Prostate gland (tissue), 2 donors: ENCODE measurements at regions not wholly inside any gene's neighbourhood (a gene's known extent, or its start where the extent isn't known, plus 50 kb on each side); places are given as distances from the start of the nearest gene placed in this dataset.

Source experiments
- DNase-seq: peaks from one replicate; pipeline ENCODE4 v3.0.0-alpha.2; 2019; ENCODE audit warnings: low spot score
- H3K27ac ChIP-seq, 2 donors: fragments of 200-600 bp; sonication (generic); 2 replicates each; pipeline ENCODE4 v1.5.1; 2017 to 2019
- H3K27me3 ChIP-seq: fragments of 200-600 bp; sonication (generic); replicated peaks from 2 replicates; pipeline ENCODE4 v1.5.1; 2019; ENCODE audit not compliant: insufficient read depth
- H3K36me3 ChIP-seq, 2 donors: fragments of 200-600 bp; sonication (generic); 1 replicate in 1 of 2; 2 replicates in 1 of 2; pipeline versions ENCODE4 v1.5.1 to v1.8.1; 2017 to 2019
- H3K4me1 ChIP-seq: fragments of 200-600 bp; sonication (generic); replicated peaks from 2 replicates; pipeline ENCODE4 v1.5.1; 2019
- H3K4me3 ChIP-seq, 2 donors: fragments of 200-600 bp; sonication (generic); 2 replicates each; pipeline ENCODE4 v1.5.1; 2017 to 2019
- H3K9me3 ChIP-seq: fragments of 200-600 bp; sonication (generic); 2 replicates; pipeline ENCODE4 v1.5.1; 2017
- CTCF ChIP-seq, 4 experiments: fragments of 200-600 bp in 2 of 4; fragments of 450-650 bp in 2 of 4; sonication (generic) in 2 of 4; IDR thresholded peaks; 1 replicate in 3 of 4; 2 replicates in 1 of 4; pipeline ENCODE4 v1.5.1; 2016 to 2019; ENCODE audit warnings: antibody characterized with exemption in 4 of 4, mild to moderate bottlenecking in 2 of 4, moderate library complexity in 2 of 4
- POLR2A ChIP-seq: fragments of 450-650 bp; IDR thresholded peaks from one replicate; pipeline ENCODE4 v1.6.1; 2016; ENCODE audit warnings: antibody characterized with exemption, mild to moderate bottlenecking
- POLR2AphosphoS5 ChIP-seq: sonication (generic); formaldehyde crosslinking; IDR thresholded peaks from one replicate; pipeline ENCODE4 v1.6.1; 2017; ENCODE audit warnings: antibody characterized with exemption
- WGBS: methylation state at CpG from one replicate; pipeline ENCODE4 v1.1.5; 2018; 5-methylcytosine and 5-hydroxymethylcytosine counted together
- intact Hi-C: fragments of 100-400 bp; cut with DNase I; formaldehyde crosslinking; loops from one replicate; pipeline ENCODE4 v1.14.2; 2022

DNA sequence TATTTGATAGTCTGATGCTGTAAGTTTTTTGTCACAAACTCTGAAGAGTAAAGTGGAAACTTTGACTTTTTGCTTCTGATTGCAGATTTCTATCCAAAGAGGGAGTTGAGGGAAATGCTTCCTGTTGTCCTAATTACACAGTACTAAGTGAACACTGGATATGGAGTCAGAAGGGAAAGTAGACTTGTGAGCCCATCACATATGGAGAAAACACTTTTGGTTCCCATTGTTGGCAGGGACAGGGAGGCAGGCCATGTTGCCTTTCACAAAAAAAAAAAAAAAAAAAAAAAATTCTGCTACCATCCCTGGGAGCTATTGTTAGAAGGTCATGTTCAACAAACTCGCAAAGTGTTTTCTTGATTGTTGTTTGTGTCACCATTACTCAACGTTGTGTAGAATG is 144.3 kb downstream of the RPIA start:
- H3K4me3 ChIP-seq, result no peak overlapping the region
- no peak overlapping the region for H3K27ac ChIP-seq
- H3K36me3 ChIP-seq, result no peaks in the 10 kb centered on the region
- DNase-seq, result no peak
- H3K9me3 ChIP-seq, result no peaks in the 10 kb centered on the region
- intact Hi-C loops, result no loop called here
- no peaks in the 10 kb centered on the region for H3K27me3 ChIP-seq
- no peak for TF ChIP-seq CTCF (IDR thresholded peaks at IDR 0.05)
- no peak for TF ChIP-seq POLR2A
- TF ChIP-seq POLR2AphosphoS5, result no peak
- 72% methylated on average over 2 of the region's 2 CpGs for WGBS
- H3K4me1 ChIP-seq, result no peaks in the 10 kb centered on the region

DNA sequence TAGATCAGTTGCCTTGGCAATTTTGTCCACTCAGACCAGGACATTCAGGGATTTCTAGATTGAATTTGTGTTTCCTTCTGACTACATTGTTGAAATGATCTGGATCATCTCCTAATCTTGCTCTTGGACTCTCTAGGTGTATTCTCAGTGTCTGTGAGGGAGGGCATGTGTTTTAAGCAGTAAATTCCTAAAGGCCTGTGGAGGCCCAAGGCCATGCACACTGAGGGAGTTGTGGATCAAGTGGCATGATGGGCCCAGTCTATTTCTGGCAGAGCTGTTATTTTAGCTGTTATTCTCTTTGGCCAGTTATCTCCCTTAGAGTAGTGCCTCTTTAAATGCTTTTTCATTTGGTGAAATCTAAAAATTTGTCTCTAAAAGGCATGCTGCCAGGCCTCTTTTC is 144.9 kb downstream of the RPIA start:
- Histone ChIP-seq H3K4me3 (no peak overlapping the region), H3K27me3 (no peaks in the 10 kb centered on the region), H3K4me1 (no peaks in the 10 kb centered on the region), H3K27ac (no peak overlapping the region), H3K36me3 (no peaks in the 10 kb centered on the region), H3K9me3 (no peaks in the 10 kb centered on the region)
- intact Hi-C loops, result no loop called here
- DNase-seq, result no peak
- TF ChIP-seq CTCF (IDR thresholded peaks at IDR 0.05) (no peak), POLR2AphosphoS5 (no peak), POLR2A (no peak)

DNA sequence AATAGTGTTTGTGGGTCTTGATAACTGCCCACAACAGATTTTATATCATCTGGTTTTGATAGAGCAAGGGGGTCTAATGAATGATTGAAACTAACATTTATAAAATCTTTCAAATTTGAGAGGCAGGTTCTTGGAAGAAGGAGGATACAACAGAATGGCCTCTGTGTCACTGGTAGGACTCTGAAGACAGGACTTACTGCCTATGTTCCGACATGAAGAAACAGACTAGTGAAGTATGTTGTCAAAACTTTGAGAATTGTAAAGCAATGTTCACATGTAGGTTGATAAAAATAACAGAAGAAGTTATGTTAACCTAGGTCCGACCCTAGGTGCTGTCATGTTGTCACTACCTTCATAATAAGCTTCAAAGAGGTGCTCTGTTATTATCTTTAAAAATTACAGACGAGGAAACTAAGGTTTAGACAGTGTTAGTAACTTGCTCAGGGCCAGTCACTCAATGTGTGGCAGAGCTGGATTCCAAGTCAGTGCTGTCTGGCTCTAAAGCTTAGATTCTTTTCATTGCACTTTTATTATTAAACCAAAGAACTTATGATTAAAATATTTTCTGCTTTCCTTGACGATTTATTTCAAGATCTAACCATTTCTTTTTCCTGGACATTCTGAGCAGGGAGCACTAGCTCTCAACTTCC is 146.2 kb downstream of the RPIA start:
- no peak for DNase-seq
- no peaks in the 10 kb centered on the region for H3K9me3 ChIP-seq
- intact Hi-C loops, result no loop called here
- TF ChIP-seq POLR2AphosphoS5, result no peak
- no peak for TF ChIP-seq CTCF (IDR thresholded peaks at IDR 0.05)
- TF ChIP-seq POLR2A, result no peak
- no peak overlapping the region for H3K4me3 ChIP-seq
- WGBS, result 75% methylated on average over 4 of the region's 4 CpGs
- no peak overlapping the region for H3K27ac ChIP-seq
- H3K4me1 ChIP-seq, result no peaks in the 10 kb centered on the region
- H3K27me3 ChIP-seq, result no peaks in the 10 kb centered on the region
- H3K36me3 ChIP-seq, result no peaks in the 10 kb centered on the region

DNA sequence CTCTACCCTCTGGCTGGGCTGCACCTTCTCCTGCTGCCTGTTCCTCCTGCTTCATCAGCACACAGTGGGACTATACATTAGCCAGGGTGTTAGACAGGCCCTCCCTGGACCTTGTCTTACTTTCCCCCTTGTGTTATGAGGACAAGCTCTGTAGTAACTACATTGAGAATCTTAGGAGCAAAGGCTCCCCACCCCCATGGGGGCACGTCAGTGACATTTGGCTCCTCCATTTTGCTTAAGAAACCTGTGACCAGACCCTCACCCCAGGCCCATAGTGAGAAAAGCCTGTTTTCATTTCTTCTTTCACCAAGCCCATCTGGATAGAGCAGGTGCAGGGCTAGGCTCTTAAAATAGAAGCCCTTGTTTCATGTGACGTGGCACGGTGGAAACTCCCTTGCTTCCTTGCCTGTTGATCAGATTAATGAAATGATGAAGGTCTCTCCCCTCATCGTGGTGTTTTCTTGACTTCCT is 146.7 kb downstream of the RPIA start:
- intact Hi-C loops, result no loop called here
- 66% methylated on average over 4 of the region's 4 CpGs for WGBS

More for the DNA sequence above, 146.7 kb downstream of the RPIA start:
- Histone ChIP-seq H3K27ac (no peak overlapping the region), H3K27me3 (no peaks in the 10 kb centered on the region), H3K36me3 (no peaks in the 10 kb centered on the region), H3K4me3 (no peak overlapping the region), H3K4me1 (no peaks in the 10 kb centered on the region), H3K9me3 (no peaks in the 10 kb centered on the region)
- TF ChIP-seq POLR2AphosphoS5 (no peak), POLR2A (no peak), CTCF (IDR thresholded peaks at IDR 0.05) (no peak)
- no peak for DNase-seq
